ENCODE measurements at regions not wholly inside any gene's neighbourhood (a gene's known extent, or its start where the extent isn't known, plus 50 kb on each side); places are given as distances from the start of the nearest gene placed in this dataset.
A peak's percentile ranks its signal among the peaks of the same experiment; 100 is the strongest.

DNA sequence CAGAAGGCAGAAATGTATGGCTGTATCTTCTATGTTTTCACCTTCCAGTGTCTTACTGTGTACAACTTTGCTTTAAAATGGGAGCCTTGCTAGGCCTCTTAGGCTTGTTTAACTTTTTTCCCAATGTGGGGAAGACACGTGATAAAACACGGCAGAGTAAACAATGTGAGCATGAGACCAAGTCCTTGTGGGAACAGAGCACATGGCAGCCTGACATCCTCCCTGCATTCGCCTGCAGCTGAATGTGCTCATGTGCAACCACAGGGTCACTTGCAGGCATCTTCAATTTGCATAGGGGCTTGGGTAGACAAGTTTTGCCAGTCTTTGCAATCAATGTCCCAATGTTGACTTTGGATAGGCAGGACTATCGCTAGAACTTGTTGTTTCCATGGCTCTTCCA lies 91.8 kb downstream of the CCNG2 start:
- TF ChIP-seq, protein P1, sequence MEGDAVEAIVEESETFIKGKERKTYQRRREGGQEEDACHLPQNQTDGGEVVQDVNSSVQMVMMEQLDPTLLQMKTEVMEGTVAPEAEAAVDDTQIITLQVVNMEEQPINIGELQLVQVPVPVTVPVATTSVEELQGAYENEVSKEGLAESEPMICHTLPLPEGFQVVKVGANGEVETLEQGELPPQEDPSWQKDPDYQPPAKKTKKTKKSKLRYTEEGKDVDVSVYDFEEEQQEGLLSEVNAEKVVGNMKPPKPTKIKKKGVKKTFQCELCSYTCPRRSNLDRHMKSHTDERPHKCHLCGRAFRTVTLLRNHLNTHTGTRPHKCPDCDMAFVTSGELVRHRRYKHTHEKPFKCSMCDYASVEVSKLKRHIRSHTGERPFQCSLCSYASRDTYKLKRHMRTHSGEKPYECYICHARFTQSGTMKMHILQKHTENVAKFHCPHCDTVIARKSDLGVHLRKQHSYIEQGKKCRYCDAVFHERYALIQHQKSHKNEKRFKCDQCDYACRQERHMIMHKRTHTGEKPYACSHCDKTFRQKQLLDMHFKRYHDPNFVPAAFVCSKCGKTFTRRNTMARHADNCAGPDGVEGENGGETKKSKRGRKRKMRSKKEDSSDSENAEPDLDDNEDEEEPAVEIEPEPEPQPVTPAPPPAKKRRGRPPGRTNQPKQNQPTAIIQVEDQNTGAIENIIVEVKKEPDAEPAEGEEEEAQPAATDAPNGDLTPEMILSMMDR (IDR thresholded peaks at IDR 0.05): peak in 1 of 7 experiments; percentile 18
- TF ChIP-seq POLR2A (IDR thresholded peaks at IDR 0.05): no peak
